ENCODE measurements at regions not wholly inside any gene's neighbourhood (a gene's known extent, or its start where the extent isn't known, plus 50 kb on each side); places are given as distances from the start of the nearest gene placed in this dataset.

DNA sequence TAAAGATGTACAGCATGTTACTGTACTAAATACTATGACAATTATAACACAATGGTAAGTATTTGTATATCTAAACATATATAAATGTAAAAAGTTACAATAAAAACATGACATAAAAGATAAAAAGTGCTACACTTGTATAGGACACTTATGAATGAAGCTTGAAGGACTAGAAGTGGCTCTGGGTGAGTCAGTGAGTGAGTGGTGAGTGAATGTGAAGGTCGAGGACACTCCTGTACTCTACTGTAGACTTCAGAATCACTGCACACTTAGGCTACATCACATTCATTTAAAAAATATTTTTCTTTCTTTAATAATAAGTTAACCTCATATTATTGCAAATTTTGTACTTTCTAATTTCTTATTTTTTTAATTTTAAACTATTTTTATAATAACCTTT lies 1476.7 kb upstream of the CDH8 start:
- H3K36me3 ChIP-seq (ENCODE audit: insufficient read depth, low read length) = no peaks in the 10 kb centered on the region
- H3K4me3 ChIP-seq (ENCODE audit: low read length) = no peak overlapping the region
- no peaks in the 10 kb centered on the region for H3K27me3 ChIP-seq (ENCODE audit: control insufficient read depth, insufficient read depth, low read length)
- H3K4me2 ChIP-seq (ENCODE audit: low read length) = no peak overlapping the region
- no peaks in the 10 kb centered on the region for H3K9me3 ChIP-seq (replicated peaks; ENCODE audit: low read length)
- H3K9ac ChIP-seq (ENCODE audit: low read depth, low read length) = no peak overlapping the region
- no peaks in the 10 kb centered on the region for H3K4me1 ChIP-seq (ENCODE audit: control insufficient read depth, insufficient read depth, low read length)

GRCh38 chr16:63497408-63497807 lies 1461.2 kb upstream of the CDH8 start:
- Histone ChIP-seq H3K9me3 (replicated peaks; ENCODE audit: low read length) (no peaks in the 10 kb centered on the region), H3K4me2 (ENCODE audit: low read length) (no peak overlapping the region), H3K27me3 (ENCODE audit: control insufficient read depth, insufficient read depth, low read length) (no peaks in the 10 kb centered on the region), H3K4me3 (ENCODE audit: low read length) (no peak overlapping the region), H3K36me3 (ENCODE audit: insufficient read depth, low read length) (no peaks in the 10 kb centered on the region), H3K9ac (ENCODE audit: low read depth, low read length) (no peak overlapping the region), H3K4me1 (ENCODE audit: control insufficient read depth, insufficient read depth, low read length) (no peaks in the 10 kb centered on the region)

- no peaks in the 10 kb centered on the region for H3K36me3 ChIP-seq (ENCODE audit: insufficient read depth, low read length)
- H3K4me3 ChIP-seq (ENCODE audit: low read length) = no peak overlapping the region
- no peaks in the 10 kb centered on the region for H3K4me1 ChIP-seq (ENCODE audit: control insufficient read depth, insufficient read depth, low read length)
- no peak overlapping the region for H3K9ac ChIP-seq (ENCODE audit: low read depth, low read length)
- no peak overlapping the region for H3K4me2 ChIP-seq (ENCODE audit: low read length)
- no peaks in the 10 kb centered on the region for H3K27me3 ChIP-seq (ENCODE audit: control insufficient read depth, insufficient read depth, low read length)
- no peaks in the 10 kb centered on the region for H3K9me3 ChIP-seq (replicated peaks; ENCODE audit: low read length)
Measured at GRCh38 chr16:63496282-63496681, 1460.0 kb upstream of the CDH8 start.

DNA sequence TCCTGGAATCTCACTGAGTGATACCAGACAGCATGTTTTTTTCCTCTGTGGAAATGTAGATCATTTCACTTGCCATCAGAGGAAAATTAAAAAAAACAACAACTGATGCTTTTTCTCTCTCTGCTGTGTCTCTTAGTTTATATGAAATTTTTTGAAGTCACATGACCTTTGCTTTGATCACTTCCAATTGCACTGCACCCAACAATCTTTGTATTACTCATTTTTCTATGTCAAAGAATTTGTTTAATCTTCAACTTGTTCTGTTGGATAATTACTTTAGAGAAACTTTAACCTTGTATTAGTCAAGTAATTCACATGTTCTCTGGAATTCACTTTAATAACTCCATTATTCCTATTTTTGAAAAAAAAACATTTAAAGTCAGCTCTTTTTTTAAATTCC lies 1452.7 kb upstream of the CDH8 start:
- H3K4me2 ChIP-seq (ENCODE audit: low read length) = no peak overlapping the region
- H3K9me3 ChIP-seq (replicated peaks; ENCODE audit: low read length) = no peaks in the 10 kb centered on the region
- H3K4me3 ChIP-seq (ENCODE audit: low read length) = no peak overlapping the region
- H3K9ac ChIP-seq (ENCODE audit: low read depth, low read length) = no peak overlapping the region
- H3K27me3 ChIP-seq (ENCODE audit: control insufficient read depth, insufficient read depth, low read length) = no peaks in the 10 kb centered on the region
- no peaks in the 10 kb centered on the region for H3K36me3 ChIP-seq (ENCODE audit: insufficient read depth, low read length)
- no peaks in the 10 kb centered on the region for H3K4me1 ChIP-seq (ENCODE audit: control insufficient read depth, insufficient read depth, low read length)

GRCh38 chr16:63481060-63481459 lies 1444.8 kb upstream of the CDH8 start:
- Histone ChIP-seq H3K4me2 (ENCODE audit: low read length) (no peak overlapping the region), H3K9ac (ENCODE audit: low read depth, low read length) (no peak overlapping the region), H3K9me3 (replicated peaks; ENCODE audit: low read length) (no peaks in the 10 kb centered on the region), H3K4me3 (ENCODE audit: low read length) (no peak overlapping the region), H3K4me1 (ENCODE audit: control insufficient read depth, insufficient read depth, low read length) (no peaks in the 10 kb centered on the region), H3K27me3 (ENCODE audit: control insufficient read depth, insufficient read depth, low read length) (no peaks in the 10 kb centered on the region), H3K36me3 (ENCODE audit: insufficient read depth, low read length) (no peaks in the 10 kb centered on the region)

DNA sequence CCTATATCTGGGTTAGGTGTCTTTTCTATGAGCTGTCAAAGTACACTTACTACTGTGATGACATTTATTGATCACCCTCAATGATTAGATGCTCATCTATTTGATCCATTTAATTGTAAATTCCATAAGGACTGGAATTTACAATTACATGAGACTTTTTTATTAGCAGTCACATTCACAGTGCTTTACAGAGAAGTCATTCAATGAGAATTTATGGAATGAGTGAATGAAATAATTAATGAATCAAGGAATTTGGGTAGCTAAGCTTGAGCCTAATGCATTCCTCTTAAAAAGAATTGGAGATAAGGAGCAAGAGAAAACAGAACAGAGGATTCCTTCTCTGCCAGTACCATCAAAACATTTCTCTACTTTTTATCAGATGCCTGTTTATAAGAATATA lies 1437.5 kb upstream of the CDH8 start:
- Histone ChIP-seq H3K4me2 (ENCODE audit: low read length) (no peak overlapping the region), H3K9me3 (replicated peaks; ENCODE audit: low read length) (no peaks in the 10 kb centered on the region), H3K27me3 (ENCODE audit: control insufficient read depth, insufficient read depth, low read length) (no peaks in the 10 kb centered on the region), H3K36me3 (ENCODE audit: insufficient read depth, low read length) (no peaks in the 10 kb centered on the region), H3K4me3 (ENCODE audit: low read length) (no peak overlapping the region), H3K9ac (ENCODE audit: low read depth, low read length) (no peak overlapping the region), H3K4me1 (ENCODE audit: control insufficient read depth, insufficient read depth, low read length) (no peaks in the 10 kb centered on the region)

DNA sequence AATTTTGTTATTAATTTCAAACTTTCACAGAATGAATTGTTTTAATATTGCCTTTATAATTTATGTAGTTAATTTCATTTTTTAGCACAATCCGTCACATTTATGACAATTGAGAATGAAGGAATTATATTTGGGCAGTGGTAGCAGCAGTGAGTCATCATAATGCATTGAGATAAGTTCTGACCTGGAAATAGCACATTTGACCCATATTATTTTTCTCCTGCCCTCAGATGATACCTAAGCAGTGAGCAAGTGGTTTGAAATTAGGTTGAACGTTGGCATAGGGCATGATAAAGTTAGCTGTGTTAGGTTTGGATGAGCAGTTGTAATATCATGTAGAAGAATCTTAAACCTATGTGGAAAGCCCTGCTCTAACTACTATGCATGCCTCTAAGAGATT lies 1431.3 kb upstream of the CDH8 start:
- no peak overlapping the region for H3K4me2 ChIP-seq (ENCODE audit: low read length)
- H3K4me3 ChIP-seq (ENCODE audit: low read length) = no peak overlapping the region
- H3K36me3 ChIP-seq (ENCODE audit: insufficient read depth, low read length) = no peaks in the 10 kb centered on the region
- no peaks in the 10 kb centered on the region for H3K27me3 ChIP-seq (ENCODE audit: control insufficient read depth, insufficient read depth, low read length)
- H3K9ac ChIP-seq (ENCODE audit: low read depth, low read length) = no peak overlapping the region
- no peaks in the 10 kb centered on the region for H3K9me3 ChIP-seq (replicated peaks; ENCODE audit: low read length)
- no peaks in the 10 kb centered on the region for H3K4me1 ChIP-seq (ENCODE audit: control insufficient read depth, insufficient read depth, low read length)

DNA sequence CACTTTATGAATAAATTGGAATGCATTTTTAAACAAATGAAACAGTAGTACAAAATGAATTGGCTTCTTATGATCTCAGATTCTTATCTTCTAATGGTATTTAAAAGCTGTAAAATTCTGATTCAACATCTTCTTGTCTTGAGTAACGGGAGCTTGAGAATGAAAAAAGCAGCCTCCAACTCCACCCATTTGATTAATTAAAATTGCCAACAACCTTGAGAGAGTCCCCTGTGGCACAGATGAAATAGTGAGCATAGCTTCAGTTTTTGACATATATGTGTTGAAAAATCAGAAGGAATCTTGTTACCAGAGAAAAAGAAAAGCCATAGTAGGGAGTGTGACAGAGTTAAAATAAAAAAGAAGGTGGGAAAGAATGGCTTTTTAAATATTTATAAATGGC lies 1426.1 kb upstream of the CDH8 start:
- H3K4me1 ChIP-seq (ENCODE audit: control insufficient read depth, insufficient read depth, low read length) = no peaks in the 10 kb centered on the region
- H3K9me3 ChIP-seq (replicated peaks; ENCODE audit: low read length) = no peaks in the 10 kb centered on the region
- no peak overlapping the region for H3K4me3 ChIP-seq (ENCODE audit: low read length)
- H3K9ac ChIP-seq (ENCODE audit: low read depth, low read length) = no peak overlapping the region
- no peaks in the 10 kb centered on the region for H3K27me3 ChIP-seq (ENCODE audit: control insufficient read depth, insufficient read depth, low read length)
- no peak overlapping the region for H3K4me2 ChIP-seq (ENCODE audit: low read length)
- no peaks in the 10 kb centered on the region for H3K36me3 ChIP-seq (ENCODE audit: insufficient read depth, low read length)

DNA sequence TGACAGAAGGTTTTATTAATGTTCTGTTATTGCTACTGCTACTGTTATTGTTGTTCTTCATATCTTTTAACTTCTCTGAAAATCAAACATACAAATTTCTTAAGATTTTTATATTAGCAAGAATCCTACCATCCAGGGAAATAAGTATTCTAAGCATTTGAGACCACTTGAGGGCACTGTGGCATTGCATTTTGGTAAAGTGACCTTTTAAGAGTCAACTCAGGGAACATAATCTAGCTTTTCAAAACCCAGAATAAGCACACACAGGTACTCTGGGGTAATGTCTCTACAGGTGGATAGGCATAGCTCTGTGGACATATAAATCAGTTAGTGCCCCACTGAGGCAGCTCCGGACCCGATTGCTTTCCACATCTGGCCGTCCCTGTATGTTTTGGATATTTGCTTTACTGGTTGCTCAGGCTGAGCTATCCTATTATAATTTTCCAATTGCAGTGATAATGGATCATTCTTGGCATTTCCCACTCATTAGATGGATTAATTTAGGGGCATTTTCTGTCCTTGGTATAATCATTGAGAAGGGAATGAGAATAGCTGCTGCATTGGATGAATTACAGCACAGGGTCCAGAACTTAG lies 1425.1 kb upstream of the CDH8 start:
- Histone ChIP-seq H3K4me2 (ENCODE audit: low read length) (no peak overlapping the region), H3K9me3 (replicated peaks; ENCODE audit: low read length) (no peaks in the 10 kb centered on the region), H3K9ac (ENCODE audit: low read depth, low read length) (no peak overlapping the region), H3K4me1 (ENCODE audit: control insufficient read depth, insufficient read depth, low read length) (no peaks in the 10 kb centered on the region), H3K36me3 (ENCODE audit: insufficient read depth, low read length) (no peaks in the 10 kb centered on the region), H3K4me3 (ENCODE audit: low read length) (no peak overlapping the region), H3K27me3 (ENCODE audit: control insufficient read depth, insufficient read depth, low read length) (no peaks in the 10 kb centered on the region)

- H3K4me1 ChIP-seq (ENCODE audit: control insufficient read depth, insufficient read depth, low read length) = no peaks in the 10 kb centered on the region
- no peaks in the 10 kb centered on the region for H3K36me3 ChIP-seq (ENCODE audit: insufficient read depth, low read length)
- H3K27me3 ChIP-seq (ENCODE audit: control insufficient read depth, insufficient read depth, low read length) = no peaks in the 10 kb centered on the region
- H3K4me2 ChIP-seq (ENCODE audit: low read length) = no peak overlapping the region
- no peak overlapping the region for H3K9ac ChIP-seq (ENCODE audit: low read depth, low read length)
- no peak overlapping the region for H3K4me3 ChIP-seq (ENCODE audit: low read length)
- no peaks in the 10 kb centered on the region for H3K9me3 ChIP-seq (replicated peaks; ENCODE audit: low read length)
Measured at GRCh38 chr16:63458846-63459245, 1422.6 kb upstream of the CDH8 start.

- H3K4me2 ChIP-seq (ENCODE audit: low read length) = no peak overlapping the region
- no peaks in the 10 kb centered on the region for H3K27me3 ChIP-seq (ENCODE audit: control insufficient read depth, insufficient read depth, low read length)
- no peak overlapping the region for H3K9ac ChIP-seq (ENCODE audit: low read depth, low read length)
- no peaks in the 10 kb centered on the region for H3K36me3 ChIP-seq (ENCODE audit: insufficient read depth, low read length)
- H3K9me3 ChIP-seq (replicated peaks; ENCODE audit: low read length) = no peaks in the 10 kb centered on the region
- H3K4me1 ChIP-seq (ENCODE audit: control insufficient read depth, insufficient read depth, low read length) = no peaks in the 10 kb centered on the region
- no peak overlapping the region for H3K4me3 ChIP-seq (ENCODE audit: low read length)
Measured at GRCh38 chr16:63457869-63458268, 1421.6 kb upstream of the CDH8 start.

GRCh38 chr16:63453261-63453660 lies 1417.0 kb upstream of the CDH8 start:
- Histone ChIP-seq H3K4me1 (ENCODE audit: control insufficient read depth, insufficient read depth, low read length) (no peaks in the 10 kb centered on the region), H3K9me3 (replicated peaks; ENCODE audit: low read length) (no peaks in the 10 kb centered on the region), H3K4me2 (ENCODE audit: low read length) (no peak overlapping the region), H3K27me3 (ENCODE audit: control insufficient read depth, insufficient read depth, low read length) (no peaks in the 10 kb centered on the region), H3K4me3 (ENCODE audit: low read length) (no peak overlapping the region), H3K9ac (ENCODE audit: low read depth, low read length) (no peak overlapping the region), H3K36me3 (ENCODE audit: insufficient read depth, low read length) (no peaks in the 10 kb centered on the region)
